Gastroesophageal sphincter (tissue), 3 donors: ENCODE measurements at regions not wholly inside any gene's neighbourhood (a gene's known extent, or its start where the extent isn't known, plus 50 kb on each side); places are given as distances from the start of the nearest gene placed in this dataset.

Source experiments
- EP300 ChIP-seq: sonication (generic); formaldehyde crosslinking; IDR thresholded peaks from one replicate; pipeline ENCODE4 v1.6.1; 2017; ENCODE audit warnings: antibody characterized with exemption, mild to moderate bottlenecking
- POLR2A ChIP-seq, 2 donors: fragments of 450-650 bp; IDR thresholded peaks; one replicate each; pipeline ENCODE4 v1.6.1; 2017; ENCODE audit warnings: antibody characterized with exemption in 2 of 2, mild to moderate bottlenecking in 2 of 2, moderate library complexity in 1 of 2
- POLR2AphosphoS5 ChIP-seq: sonication (generic); formaldehyde crosslinking; IDR thresholded peaks from one replicate; pipeline ENCODE4 v1.6.1; 2017; ENCODE audit warnings: antibody characterized with exemption
- TF ChIP-seq, protein P1 (sequence below), 4 experiments: fragments of 200-600 bp in 2 of 4; fragments of 450-650 bp in 2 of 4; sonication (generic) in 1 of 4; IDR thresholded peaks; one replicate each; pipeline ENCODE4 v1.5.1; 2017 to 2019; ENCODE audit warnings: antibody characterized with exemption in 4 of 4, mild to moderate bottlenecking in 2 of 4, moderate library complexity in 2 of 4

DNA sequence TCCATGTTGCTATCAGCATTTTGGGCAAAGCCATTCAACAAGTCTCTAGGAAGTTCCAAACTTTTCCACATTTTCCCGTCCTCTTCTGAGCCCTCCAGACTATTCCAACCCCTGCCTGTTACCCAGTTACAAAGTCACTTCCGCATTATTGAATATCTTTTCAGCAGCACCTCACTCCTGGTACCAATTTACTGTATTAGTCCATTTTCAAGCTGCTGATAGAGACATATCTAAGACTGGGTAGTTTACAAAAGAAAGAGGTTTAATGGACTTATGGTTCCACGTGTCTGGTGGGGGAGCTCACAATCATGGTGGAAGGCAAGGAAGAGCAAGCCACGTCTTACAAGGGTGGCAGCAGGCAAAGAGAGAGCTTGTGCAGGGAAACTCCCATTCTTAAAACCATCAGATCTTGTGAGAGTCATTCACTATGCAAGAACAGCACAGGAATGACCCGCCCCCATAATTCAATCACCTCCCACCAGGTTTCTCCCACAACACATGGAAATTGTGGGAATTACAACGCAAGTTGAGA lies 435.6 kb upstream of the GRM7 start:
- no peak for TF ChIP-seq POLR2A (IDR thresholded peaks at IDR 0.05)
- TF ChIP-seq, protein P1, sequence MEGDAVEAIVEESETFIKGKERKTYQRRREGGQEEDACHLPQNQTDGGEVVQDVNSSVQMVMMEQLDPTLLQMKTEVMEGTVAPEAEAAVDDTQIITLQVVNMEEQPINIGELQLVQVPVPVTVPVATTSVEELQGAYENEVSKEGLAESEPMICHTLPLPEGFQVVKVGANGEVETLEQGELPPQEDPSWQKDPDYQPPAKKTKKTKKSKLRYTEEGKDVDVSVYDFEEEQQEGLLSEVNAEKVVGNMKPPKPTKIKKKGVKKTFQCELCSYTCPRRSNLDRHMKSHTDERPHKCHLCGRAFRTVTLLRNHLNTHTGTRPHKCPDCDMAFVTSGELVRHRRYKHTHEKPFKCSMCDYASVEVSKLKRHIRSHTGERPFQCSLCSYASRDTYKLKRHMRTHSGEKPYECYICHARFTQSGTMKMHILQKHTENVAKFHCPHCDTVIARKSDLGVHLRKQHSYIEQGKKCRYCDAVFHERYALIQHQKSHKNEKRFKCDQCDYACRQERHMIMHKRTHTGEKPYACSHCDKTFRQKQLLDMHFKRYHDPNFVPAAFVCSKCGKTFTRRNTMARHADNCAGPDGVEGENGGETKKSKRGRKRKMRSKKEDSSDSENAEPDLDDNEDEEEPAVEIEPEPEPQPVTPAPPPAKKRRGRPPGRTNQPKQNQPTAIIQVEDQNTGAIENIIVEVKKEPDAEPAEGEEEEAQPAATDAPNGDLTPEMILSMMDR (IDR thresholded peaks at IDR 0.05): no peak
- TF ChIP-seq EP300: no peak
- no peak for TF ChIP-seq POLR2AphosphoS5
